ENCODE measurements at regions not wholly inside any gene's neighbourhood (a gene's known extent, or its start where the extent isn't known, plus 50 kb on each side); places are given as distances from the start of the nearest gene placed in this dataset.
"Not testable (repeated sequence)": the region's sequence is repeated elsewhere in the genome, so short reads cannot be mapped to it uniquely, and the experiment has no call there.

DNA sequence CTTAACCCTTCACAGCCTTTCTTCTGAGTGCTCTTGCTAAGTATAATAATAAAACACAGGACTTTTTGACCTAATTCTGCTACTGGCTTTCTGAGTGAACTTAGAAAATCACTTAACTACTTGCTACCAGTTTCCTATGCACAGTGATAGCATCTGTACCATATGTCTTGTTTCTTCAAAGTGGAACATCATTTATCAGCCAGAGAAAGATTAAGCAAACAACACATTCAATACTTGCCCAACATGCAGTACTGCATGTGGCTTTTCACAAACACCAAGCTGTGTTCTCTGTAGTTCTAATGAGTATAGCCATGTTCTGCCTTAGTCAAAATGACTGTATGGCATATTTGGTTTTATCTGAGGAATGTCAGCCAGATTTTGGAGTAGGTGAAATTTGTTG, 1286.6 kb upstream of the ZEB2 start:
- no peaks in the 10 kb centered on the region for H3K36me3 Mint-ChIP-seq (ENCODE audit: low read depth)
- H3K9me3 Mint-ChIP-seq: no peaks in the 10 kb centered on the region
- ATAC-seq (no peak), DNase-seq (no peak)
- H3K27me3 Mint-ChIP-seq: no peaks in the 10 kb centered on the region
- H3K4me1 Mint-ChIP-seq: no peaks in the 10 kb centered on the region
- no peak overlapping the region for H3K27ac Mint-ChIP-seq
- H3K4me3 Mint-ChIP-seq: no peak overlapping the region

DNA sequence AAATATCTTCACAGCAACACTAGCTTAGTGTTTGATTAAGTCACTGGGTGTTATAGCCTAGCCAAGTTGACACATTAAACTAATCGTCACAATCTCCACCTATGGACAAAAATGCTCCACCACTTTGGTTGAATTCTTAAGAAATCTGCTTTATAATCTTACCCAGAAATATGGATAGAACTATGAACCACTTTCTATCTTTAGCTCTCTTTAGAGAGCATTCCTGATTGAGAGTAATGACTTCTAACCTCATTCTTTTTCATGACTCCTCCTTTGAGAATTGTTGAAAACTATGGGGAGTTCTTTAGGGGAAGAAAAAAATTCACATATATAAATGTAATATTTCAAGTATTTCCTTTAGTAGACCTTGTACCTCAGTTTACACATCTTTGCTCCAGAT, 1282.2 kb upstream of the ZEB2 start:
- ATAC-seq (no peak), DNase-seq (no peak)
- no peaks in the 10 kb centered on the region for H3K36me3 Mint-ChIP-seq (ENCODE audit: low read depth)
- H3K27ac Mint-ChIP-seq: no peak overlapping the region
- no peak overlapping the region for H3K4me3 Mint-ChIP-seq
- H3K9me3 Mint-ChIP-seq: no peaks in the 10 kb centered on the region
- H3K4me1 Mint-ChIP-seq: no peaks in the 10 kb centered on the region
- H3K27me3 Mint-ChIP-seq: no peaks in the 10 kb centered on the region

DNA sequence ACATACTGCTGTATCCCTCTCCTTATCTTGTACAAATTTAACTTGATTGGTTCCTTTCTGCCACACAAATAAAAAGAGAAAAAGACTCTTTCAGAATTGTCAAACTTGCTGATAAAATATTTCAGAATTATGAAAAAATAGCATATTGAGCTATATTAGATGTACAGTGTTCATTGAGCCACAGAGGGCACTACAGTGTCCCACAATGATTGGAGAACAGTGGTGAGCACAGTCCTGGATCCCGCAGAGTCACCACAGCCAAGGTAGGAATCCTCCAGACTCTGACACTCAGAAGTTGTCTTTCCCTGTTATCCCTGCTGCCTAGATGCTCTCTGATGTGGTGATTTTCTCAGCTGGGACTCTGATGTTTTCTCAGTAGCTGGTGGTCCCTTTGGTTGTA, 1281.3 kb upstream of the ZEB2 start:
- no peaks in the 10 kb centered on the region for H3K36me3 Mint-ChIP-seq (ENCODE audit: low read depth)
- no peaks in the 10 kb centered on the region for H3K4me1 Mint-ChIP-seq
- H3K4me3 Mint-ChIP-seq: no peak overlapping the region

DNA sequence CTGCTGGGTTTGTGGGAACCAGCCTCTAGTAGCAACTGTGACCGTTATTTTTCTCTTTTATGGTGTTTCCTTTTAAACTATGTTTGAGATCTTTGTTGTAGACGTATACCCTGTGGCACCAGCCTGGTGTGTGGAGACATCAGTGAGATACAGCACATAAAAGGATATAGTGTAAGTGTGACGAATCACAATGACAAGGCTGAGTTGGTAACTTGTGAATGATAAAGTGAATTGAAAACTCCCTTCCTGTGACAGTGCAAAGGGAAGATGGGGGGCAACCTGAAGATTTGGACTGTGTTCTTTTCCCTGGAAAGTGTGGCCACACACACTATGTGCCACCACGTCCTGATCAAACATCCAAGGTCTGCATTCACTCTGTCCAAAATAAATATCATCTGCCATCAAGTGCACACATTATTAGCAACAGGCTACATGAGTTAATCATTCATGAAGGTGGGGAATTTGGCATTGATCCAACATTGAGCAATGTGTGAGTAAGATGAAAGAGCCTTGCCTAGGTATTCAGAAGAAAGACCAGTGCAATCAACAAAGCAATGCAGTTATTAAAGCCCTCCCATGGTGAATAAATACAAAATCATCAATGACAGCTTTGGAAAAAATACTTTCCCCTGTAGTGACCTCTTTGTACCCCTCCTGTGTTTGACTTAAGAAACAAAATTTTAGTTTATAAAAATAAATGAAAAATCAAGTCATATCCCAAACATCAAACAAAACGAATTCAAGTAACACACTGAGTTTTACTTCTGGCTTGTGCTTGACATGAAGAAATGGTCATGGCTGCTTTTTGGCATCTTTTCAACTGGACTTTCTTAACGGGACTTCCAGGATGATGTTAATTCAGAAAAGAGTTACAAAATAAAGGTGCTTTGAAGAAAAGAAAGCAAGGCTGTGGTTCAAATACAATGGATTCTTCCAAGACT, 1280.5 kb upstream of the ZEB2 start:
- DNase-seq (no peak), ATAC-seq (no peak)
- H3K27me3 Mint-ChIP-seq: no peaks in the 10 kb centered on the region
- no peak overlapping the region for H3K27ac Mint-ChIP-seq
- H3K9me3 Mint-ChIP-seq: no peaks in the 10 kb centered on the region
- no peak overlapping the region for H3K4me3 Mint-ChIP-seq
- no peaks in the 10 kb centered on the region for H3K36me3 Mint-ChIP-seq (ENCODE audit: low read depth)
- no peaks in the 10 kb centered on the region for H3K4me1 Mint-ChIP-seq

More for the DNA sequence above, 1281.3 kb upstream of the ZEB2 start:
- Mint-ChIP-seq H3K27me3 (no peaks in the 10 kb centered on the region), H3K9me3 (no peaks in the 10 kb centered on the region), H3K27ac (no peak overlapping the region)
- ATAC-seq (no peak), DNase-seq (no peak)

DNA sequence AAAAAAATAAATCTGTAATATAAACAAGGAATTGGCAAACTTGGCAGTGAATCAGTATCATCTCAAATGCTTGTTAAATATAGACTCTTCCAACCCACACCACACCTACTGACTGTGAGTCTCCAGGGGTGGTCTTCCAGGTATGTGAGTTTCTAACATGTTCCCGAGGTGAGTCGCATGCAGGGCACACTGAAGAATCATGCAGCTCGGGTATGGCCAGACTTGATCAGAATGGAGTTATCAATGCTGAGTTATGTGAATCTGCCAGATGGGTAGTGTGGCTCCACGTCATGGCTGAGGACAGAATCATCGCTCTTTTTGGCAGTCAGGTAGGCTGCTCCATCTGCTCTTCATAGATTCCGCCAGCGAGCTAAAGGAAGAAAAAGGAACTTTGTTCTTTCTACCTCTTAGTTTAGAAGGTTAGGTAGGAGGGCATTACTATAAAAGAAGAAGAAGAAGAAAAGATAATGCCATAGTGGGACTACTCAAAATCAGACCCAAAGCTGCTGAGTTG, 1279.7 kb upstream of the ZEB2 start:
- Mint-ChIP-seq H3K4me3 (no peak overlapping the region), H3K27ac (no peak overlapping the region), H3K27me3 (no peaks in the 10 kb centered on the region), H3K9me3 (no peaks in the 10 kb centered on the region), H3K4me1 (no peaks in the 10 kb centered on the region), H3K36me3 (ENCODE audit: low read depth) (no peaks in the 10 kb centered on the region)
- no peak for DNase-seq
- no peak for ATAC-seq

DNA sequence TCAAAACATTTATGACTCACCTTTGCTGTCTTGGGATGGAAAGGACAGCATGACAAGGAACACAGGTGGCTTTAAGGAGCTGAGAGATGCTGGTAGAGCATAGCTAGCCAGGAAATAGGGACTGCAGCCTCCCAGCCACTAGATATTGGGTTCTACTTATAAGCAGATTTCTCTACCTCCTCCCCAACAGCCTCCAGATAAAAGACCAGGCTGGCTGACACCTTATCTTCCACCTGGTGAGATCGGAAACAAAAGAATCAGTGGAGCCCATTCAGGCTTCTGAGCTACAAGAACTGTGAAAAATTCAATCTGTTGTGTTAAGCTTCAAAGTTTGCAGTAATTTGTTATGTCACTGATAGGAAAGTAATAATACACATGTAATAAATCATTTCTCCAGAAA, 1278.5 kb upstream of the ZEB2 start:
- no peaks in the 10 kb centered on the region for H3K9me3 Mint-ChIP-seq
- H3K27ac Mint-ChIP-seq: no peak overlapping the region
- H3K36me3 Mint-ChIP-seq (ENCODE audit: low read depth): no peaks in the 10 kb centered on the region
- H3K27me3 Mint-ChIP-seq: no peaks in the 10 kb centered on the region
- DNase-seq (no peak), ATAC-seq (no peak)
- H3K4me3 Mint-ChIP-seq: no peak overlapping the region
- no peaks in the 10 kb centered on the region for H3K4me1 Mint-ChIP-seq

DNA sequence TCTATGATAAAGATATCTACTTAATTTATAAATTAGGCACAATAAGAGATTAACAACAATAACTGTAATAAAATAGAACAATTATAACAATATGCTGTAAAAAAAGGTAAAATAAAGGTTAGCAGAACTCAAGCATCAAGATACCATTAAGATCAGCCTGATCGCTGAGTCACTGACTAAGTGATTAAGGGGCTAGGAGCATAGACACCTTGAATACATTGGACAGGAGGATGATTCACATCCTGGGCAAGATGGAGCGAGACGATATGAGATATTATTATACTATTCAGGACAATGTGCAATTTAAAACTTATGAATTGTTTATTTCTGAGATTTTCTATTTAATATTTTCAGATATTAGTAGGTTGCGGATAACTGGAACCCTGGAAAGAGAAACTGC, 1277.8 kb upstream of the ZEB2 start:
- no peak overlapping the region for H3K4me3 Mint-ChIP-seq

DNA sequence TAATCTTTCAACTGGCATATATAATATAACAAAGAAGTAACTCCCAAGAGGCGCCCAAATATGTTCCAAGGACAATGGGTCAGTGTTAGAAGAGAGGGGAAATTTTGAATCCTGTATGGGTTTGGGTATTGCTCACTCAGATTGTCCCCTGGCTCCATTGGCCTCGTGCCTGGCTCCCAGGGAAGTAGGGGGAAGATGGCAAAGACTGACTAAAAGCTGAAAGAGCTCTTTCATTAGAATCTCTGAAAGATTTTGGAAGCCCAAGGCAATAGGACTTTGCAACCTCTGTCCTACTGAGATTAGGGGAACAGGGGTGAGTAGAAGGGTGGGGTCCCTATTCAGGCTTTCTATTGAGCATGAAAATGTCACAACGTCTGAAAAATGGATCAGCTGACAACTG, 1272.8 kb upstream of the ZEB2 start:
- Mint-ChIP-seq H3K4me3 (no peak overlapping the region), H3K4me1 (no peaks in the 10 kb centered on the region), H3K36me3 (ENCODE audit: low read depth) (no peaks in the 10 kb centered on the region), H3K27me3 (no peaks in the 10 kb centered on the region), H3K27ac (no peak overlapping the region), H3K9me3 (no peaks in the 10 kb centered on the region)
- ATAC-seq: no peak
- no peak for DNase-seq

More for the DNA sequence above, 1277.8 kb upstream of the ZEB2 start:
- Mint-ChIP-seq H3K27me3 (no peaks in the 10 kb centered on the region), H3K36me3 (ENCODE audit: low read depth) (no peaks in the 10 kb centered on the region), H3K9me3 (no peaks in the 10 kb centered on the region), H3K4me1 (no peaks in the 10 kb centered on the region), H3K27ac (no peak overlapping the region)
- DNase-seq (no peak), ATAC-seq (no peak)

DNA sequence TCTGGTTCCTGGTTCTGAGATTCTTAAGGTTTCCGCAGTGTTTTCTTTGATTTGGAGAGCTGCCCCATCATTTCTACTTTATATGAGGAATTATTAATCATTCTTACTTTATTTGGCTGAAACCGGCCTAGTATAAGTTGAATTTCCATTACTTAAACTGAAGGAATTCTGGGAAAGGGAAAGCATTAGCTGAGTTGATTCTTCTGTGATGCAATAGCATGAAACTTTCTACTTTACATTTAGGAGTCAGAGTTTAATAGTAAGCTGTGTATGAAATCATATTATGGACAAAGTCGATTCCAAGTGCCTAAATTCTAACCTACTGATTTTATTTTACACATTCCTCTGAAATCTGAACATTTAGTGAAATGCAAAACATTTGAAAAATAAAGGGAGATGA, 1269.7 kb upstream of the ZEB2 start:
- H3K4me3 Mint-ChIP-seq: no peak overlapping the region
- no peaks in the 10 kb centered on the region for H3K4me1 Mint-ChIP-seq
- no peak overlapping the region for H3K27ac Mint-ChIP-seq
- no peak for ATAC-seq
- H3K9me3 Mint-ChIP-seq: no peaks in the 10 kb centered on the region
- H3K36me3 Mint-ChIP-seq (ENCODE audit: low read depth): no peaks in the 10 kb centered on the region
- no peak for DNase-seq
- no peaks in the 10 kb centered on the region for H3K27me3 Mint-ChIP-seq

DNA sequence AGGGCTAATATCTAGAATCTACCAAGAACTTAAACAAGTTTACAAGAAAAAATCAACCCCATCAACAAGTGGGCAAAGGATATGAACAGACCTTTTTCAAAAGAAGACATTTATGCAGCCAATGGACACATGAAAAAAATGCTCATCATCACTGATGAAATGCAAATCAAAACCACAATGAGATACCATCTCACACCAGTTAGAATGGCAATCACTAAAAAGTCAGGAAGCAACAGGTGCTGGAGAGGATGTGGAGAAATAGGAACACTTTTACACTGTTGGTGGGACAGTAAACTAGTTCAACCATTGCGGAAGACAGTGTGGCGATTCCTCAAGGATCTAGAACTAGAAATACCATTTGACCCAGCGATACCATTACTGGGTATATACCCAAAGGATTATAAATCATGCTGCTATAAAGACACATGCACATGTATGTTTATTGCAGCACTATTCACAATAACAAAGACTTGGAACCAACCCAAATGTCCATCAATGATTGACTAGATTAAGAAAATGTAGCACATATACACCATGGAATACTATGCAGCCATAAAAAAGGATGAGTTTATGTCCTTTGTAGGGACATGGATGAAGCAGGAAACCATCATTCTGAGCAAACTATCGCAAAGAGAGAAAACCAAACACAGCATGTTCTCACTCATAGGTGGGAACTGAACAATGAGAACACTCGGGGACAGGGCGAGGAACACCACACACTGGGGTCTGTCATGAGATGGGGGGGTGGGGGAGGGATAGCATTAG, 1267.9 kb upstream of the ZEB2 start:
- H3K27me3 Mint-ChIP-seq; H3K36me3 Mint-ChIP-seq (ENCODE audit: low read depth); H3K4me1 Mint-ChIP-seq; H3K27ac Mint-ChIP-seq; ATAC-seq; H3K4me3 Mint-ChIP-seq; H3K9me3 Mint-ChIP-seq; DNase-seq: not testable (repeated sequence)

DNA sequence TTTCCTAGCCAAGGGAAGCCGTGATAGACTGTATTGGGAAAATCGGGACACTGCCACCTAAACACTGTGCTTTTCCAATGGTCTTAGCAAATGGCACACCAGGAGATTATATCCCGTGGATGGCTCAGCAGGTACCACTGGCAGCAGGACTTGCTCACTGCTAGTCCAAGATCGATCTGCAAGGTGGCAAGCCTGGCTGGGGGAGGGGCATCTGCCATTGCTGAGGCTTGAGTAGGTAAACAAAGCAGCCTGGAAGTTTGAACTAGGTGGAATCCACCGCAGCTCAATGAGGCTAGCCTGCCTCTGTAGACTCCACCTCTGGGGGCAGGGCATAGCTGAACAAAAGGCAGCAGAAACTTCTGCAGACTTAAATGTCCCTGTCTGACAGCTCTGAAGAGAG, 1262.7 kb upstream of the ZEB2 start:
- not testable (repeated sequence) for DNase-seq; H3K4me1 Mint-ChIP-seq; ATAC-seq; H3K4me3 Mint-ChIP-seq; H3K36me3 Mint-ChIP-seq (ENCODE audit: low read depth); H3K27me3 Mint-ChIP-seq; H3K9me3 Mint-ChIP-seq; H3K27ac Mint-ChIP-seq

DNA sequence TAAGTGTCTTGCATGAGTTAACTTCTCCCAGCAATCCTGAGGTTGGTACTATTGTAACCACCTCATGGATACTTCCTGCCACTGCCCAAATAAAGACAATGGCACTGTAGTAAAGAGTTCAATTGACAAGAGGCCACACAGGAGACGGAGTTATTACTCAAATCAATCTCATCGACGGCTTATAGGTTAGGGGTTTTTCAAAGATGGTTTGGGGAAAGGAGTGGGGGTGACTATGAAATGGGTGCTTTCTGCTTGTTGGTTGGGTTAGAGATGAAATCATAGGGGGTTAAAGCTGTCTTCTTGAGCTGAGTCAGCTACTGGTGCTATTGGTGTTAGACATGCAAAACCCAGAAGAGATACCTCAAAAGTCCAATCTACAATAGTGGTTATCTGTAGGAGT, 1258.0 kb upstream of the ZEB2 start:
- Mint-ChIP-seq H3K4me3 (no peak overlapping the region), H3K9me3 (no peaks in the 10 kb centered on the region), H3K27me3 (no peaks in the 10 kb centered on the region), H3K36me3 (ENCODE audit: low read depth) (no peaks in the 10 kb centered on the region), H3K4me1 (no peaks in the 10 kb centered on the region), H3K27ac (no peak overlapping the region)
- no peak for ATAC-seq
- DNase-seq: no peak

DNA sequence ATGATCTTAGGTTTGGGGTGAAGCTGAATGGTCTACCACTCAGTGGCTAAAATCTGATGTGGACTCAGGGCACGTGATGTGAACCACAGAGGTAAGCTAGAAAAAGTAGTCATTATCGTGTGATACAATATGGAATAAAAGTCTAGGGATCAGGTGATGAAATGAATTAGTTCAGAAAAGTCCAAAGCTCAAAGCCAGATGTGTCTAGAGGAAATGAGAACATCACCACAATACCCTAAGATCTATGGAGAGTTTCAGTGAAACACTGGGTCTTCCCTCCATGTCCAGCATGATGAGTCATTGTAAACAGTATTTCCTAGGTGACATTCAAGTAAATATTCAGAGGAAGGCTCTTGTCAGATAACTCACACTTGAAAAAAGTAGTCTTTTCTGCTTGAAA, 1257.4 kb upstream of the ZEB2 start:
- no peak for ATAC-seq

DNA sequence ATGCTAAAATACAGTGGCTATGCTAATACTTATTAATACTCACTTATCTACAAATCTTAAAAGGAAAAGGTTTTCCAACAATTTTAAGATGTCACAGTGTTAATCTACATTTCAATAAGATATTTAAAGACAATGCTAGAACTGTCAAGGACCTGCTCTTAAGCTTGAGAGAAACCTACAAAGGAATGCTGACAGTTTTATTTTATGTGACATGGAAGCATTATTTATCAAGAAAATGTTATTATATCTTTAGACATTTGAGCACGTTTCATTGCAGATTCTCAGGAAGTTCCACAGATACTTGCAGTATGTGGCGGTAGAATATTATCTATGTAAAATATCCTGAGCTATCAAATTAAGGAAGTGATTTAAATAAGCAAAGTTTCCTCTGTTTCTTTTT, 1255.7 kb upstream of the ZEB2 start:
- Mint-ChIP-seq H3K27me3 (no peaks in the 10 kb centered on the region), H3K36me3 (ENCODE audit: low read depth) (no peaks in the 10 kb centered on the region), H3K27ac (no peak overlapping the region), H3K4me3 (no peak overlapping the region), H3K4me1 (no peaks in the 10 kb centered on the region), H3K9me3 (no peaks in the 10 kb centered on the region)
- no peak for DNase-seq
- no peak for ATAC-seq

More for the DNA sequence above, 1257.4 kb upstream of the ZEB2 start:
- no peak overlapping the region for H3K4me3 Mint-ChIP-seq
- H3K27ac Mint-ChIP-seq: no peak overlapping the region
- no peaks in the 10 kb centered on the region for H3K4me1 Mint-ChIP-seq
- no peaks in the 10 kb centered on the region for H3K27me3 Mint-ChIP-seq
- H3K36me3 Mint-ChIP-seq (ENCODE audit: low read depth): no peaks in the 10 kb centered on the region
- no peaks in the 10 kb centered on the region for H3K9me3 Mint-ChIP-seq
- no peak for DNase-seq

DNA sequence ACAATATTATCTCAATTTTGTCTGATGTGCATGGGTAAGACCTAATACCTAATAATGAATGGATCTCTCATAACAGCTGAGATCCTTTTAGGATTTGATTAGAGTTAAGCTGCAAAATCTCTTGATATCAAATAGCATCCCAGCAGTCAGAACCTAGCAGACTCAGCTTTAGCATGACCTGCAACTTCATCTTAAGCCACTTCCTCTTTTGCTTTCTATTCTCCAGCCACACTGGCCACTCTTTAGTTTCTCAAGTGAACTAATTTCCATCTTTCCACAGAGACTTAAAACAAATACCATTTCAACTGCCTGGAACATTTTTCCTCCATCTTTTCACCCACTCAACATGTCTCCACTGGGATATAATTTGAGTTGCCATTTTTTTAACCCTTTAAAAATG, 1251.6 kb upstream of the ZEB2 start:
- no peaks in the 10 kb centered on the region for H3K27me3 Mint-ChIP-seq
- DNase-seq (no peak), ATAC-seq (no peak)

More for the DNA sequence above, 1251.6 kb upstream of the ZEB2 start:
- Mint-ChIP-seq H3K36me3 (ENCODE audit: low read depth) (no peaks in the 10 kb centered on the region), H3K27ac (no peak overlapping the region), H3K4me3 (no peak overlapping the region), H3K4me1 (no peaks in the 10 kb centered on the region), H3K9me3 (no peaks in the 10 kb centered on the region)
